Stomach (tissue), 4 donors: ENCODE measurements at regions not wholly inside any gene's neighbourhood (a gene's known extent, or its start where the extent isn't known, plus 50 kb on each side); places are given as distances from the start of the nearest gene placed in this dataset.

Experiments
- CTCF ChIP-seq, 7 experiments: fragments of 450-650 bp in 4 of 7; fragments of 200-600 bp in 3 of 7; sonication (generic) in 3 of 7; IDR thresholded peaks; one replicate each; pipeline ENCODE4 v1.5.1; 2016 to 2019; ENCODE audit warnings: antibody characterized with exemption in 7 of 7, control low read depth in 2 of 7, mild to moderate bottlenecking in 1 of 7
- EP300 ChIP-seq: sonication (generic); formaldehyde crosslinking; IDR thresholded peaks from one replicate; pipeline ENCODE4 v1.6.1; 2017; ENCODE audit warnings: antibody characterized with exemption
- POLR2A ChIP-seq, 4 donors: fragments of 450-650 bp; IDR thresholded peaks; one replicate each; pipeline ENCODE4 v1.6.1; 2016; ENCODE audit warnings: antibody characterized with exemption in 4 of 4, control low read depth in 2 of 4, mild to moderate bottlenecking in 1 of 4, moderate library complexity in 1 of 4
- POLR2AphosphoS5 ChIP-seq, 3 donors: sonication (generic); formaldehyde crosslinking; IDR thresholded peaks; one replicate each; pipeline ENCODE4 v1.6.1; 2016; ENCODE audit warnings: antibody characterized with exemption in 3 of 3

- TF ChIP-seq POLR2A (IDR thresholded peaks at IDR 0.05) (no peak), CTCF (IDR thresholded peaks at IDR 0.05) (no peak), POLR2AphosphoS5 (IDR thresholded peaks at IDR 0.05) (no peak), EP300 (no peak)
These were observed 168.9 kb upstream of the NOVA1 start for GRCh38 chr14:26766726-26767125.
